ENCODE measurements at regions not wholly inside any gene's neighbourhood (a gene's known extent, or its start where the extent isn't known, plus 50 kb on each side); places are given as distances from the start of the nearest gene placed in this dataset.

- H3K4me1 ChIP-seq: peaks cover 5 to 37% (median 29%) of the 10 kb centered on the region in 4 donors
- no peak overlapping the region for H3K27ac ChIP-seq (replicated peaks in 1 of 4)
- H3K4me3 ChIP-seq: no peak overlapping the region
- TF ChIP-seq POLR2AphosphoS5 (IDR thresholded peaks at IDR 0.05) (no peak), CTCF (IDR thresholded peaks at IDR 0.05) (no peak), POLR2A (IDR thresholded peaks at IDR 0.05; ENCODE audit: low read depth) (no peak), EP300 (IDR thresholded peaks at IDR 0.05) (no peak)
- H3K36me3 ChIP-seq: no peaks in the 10 kb centered on the region
- peak; percentile 60 for DNase-seq (ENCODE audit: extremely low spot score)
- WGBS: 56% methylated on average over 10 of the region's 11 CpGs
- no peaks in the 10 kb centered on the region for H3K9me3 ChIP-seq
- peaks cover 0 to 6% (median 0%) of the 10 kb centered on the region in 4 donors for H3K27me3 ChIP-seq
- intact Hi-C loops (cut with DNase I): no loop called here
Observed at GRCh38 chr2:45257820-45258219, 248.6 kb upstream of the SIX2 start.

GRCh38 chr2:45256867-45257641 lies 247.8 kb upstream of the SIX2 start:
- H3K4me1 ChIP-seq: peaks cover 5 to 37% (median 29%) of the 10 kb centered on the region in 4 donors

GRCh38 chr2:45256173-45256866 lies 247.1 kb upstream of the SIX2 start:
- peak; percentile 62 for DNase-seq (ENCODE audit: extremely low spot score)
- H3K9me3 ChIP-seq: no peaks in the 10 kb centered on the region
- 76% methylated on average over 7 of the region's 7 CpGs for WGBS
- no peak overlapping the region for H3K27ac ChIP-seq (replicated peaks in 1 of 4)
- H3K4me1 ChIP-seq: peaks cover 5 to 37% (median 29%) of the 10 kb centered on the region in 4 donors
- intact Hi-C loops (cut with DNase I): no loop called here
- peaks cover 0 to 3% (median 0%) of the 10 kb centered on the region in 4 donors for H3K27me3 ChIP-seq
- H3K36me3 ChIP-seq: no peaks in the 10 kb centered on the region
- TF ChIP-seq EP300 (IDR thresholded peaks at IDR 0.05): no peak
- TF ChIP-seq CTCF (IDR thresholded peaks at IDR 0.05): no peak
- TF ChIP-seq POLR2A (IDR thresholded peaks at IDR 0.05; ENCODE audit: low read depth): no peak
- TF ChIP-seq POLR2AphosphoS5 (IDR thresholded peaks at IDR 0.05): no peak
- no peak overlapping the region for H3K4me3 ChIP-seq

More at GRCh38 chr2:45256867-45257641, 247.8 kb upstream of the SIX2 start:
- Histone ChIP-seq H3K27ac (replicated peaks in 1 of 4) (no peak overlapping the region), H3K36me3 (no peaks in the 10 kb centered on the region), H3K9me3 (no peaks in the 10 kb centered on the region), H3K27me3 (peaks cover 0 to 5% (median 0%) of the 10 kb centered on the region in 4 donors), H3K4me3 (no peak overlapping the region)
- peak; percentile 72 for DNase-seq (ENCODE audit: extremely low spot score)
- no peak for TF ChIP-seq CTCF (IDR thresholded peaks at IDR 0.05)
- no peak for TF ChIP-seq POLR2AphosphoS5 (IDR thresholded peaks at IDR 0.05)
- TF ChIP-seq EP300 (IDR thresholded peaks at IDR 0.05): no peak
- TF ChIP-seq POLR2A (IDR thresholded peaks at IDR 0.05; ENCODE audit: low read depth): no peak
- intact Hi-C loops (cut with DNase I): no loop called here
- WGBS: 74% methylated on average over 16 of the region's 16 CpGs

GRCh38 chr2:45255563-45255962 lies 246.3 kb upstream of the SIX2 start:
- Histone ChIP-seq H3K36me3 (no peaks in the 10 kb centered on the region), H3K4me3 (no peak overlapping the region), H3K4me1 (peaks cover 5 to 37% (median 29%) of the 10 kb centered on the region in 4 donors), H3K27me3 (no peaks in the 10 kb centered on the region), H3K9me3 (no peaks in the 10 kb centered on the region), H3K27ac (replicated peaks in 1 of 4) (no peak overlapping the region)
- peak; percentile 42 for DNase-seq (ENCODE audit: extremely low spot score)
- WGBS: 88% methylated on average over 3 of the region's 3 CpGs
- intact Hi-C loops (cut with DNase I): no loop called here
- TF ChIP-seq POLR2AphosphoS5 (IDR thresholded peaks at IDR 0.05) (no peak), EP300 (IDR thresholded peaks at IDR 0.05) (no peak), POLR2A (IDR thresholded peaks at IDR 0.05; ENCODE audit: low read depth) (no peak), CTCF (IDR thresholded peaks at IDR 0.05) (no peak)

Data from esophagus muscularis mucosa (tissue), 4 donors.